ENCODE measurements at regions not wholly inside any gene's neighbourhood (a gene's known extent, or its start where the extent isn't known, plus 50 kb on each side); places are given as distances from the start of the nearest gene placed in this dataset.

- TF ChIP-seq CTCF (IDR thresholded peaks at IDR 0.05 in 4 of 5, conservative IDR thresholded peaks at IDR 0.05 in 1 of 5) (no peak), POLR2A (IDR thresholded peaks at IDR 0.05) (no peak)
Measured at GRCh38 chr2:220786216-220786615, 785.9 kb downstream of the EPHA4 start.

Measured in gastrocnemius medialis (tissue), 4 donors.